Neural cell (in vitro differentiated cells): ENCODE measurements at regions not wholly inside any gene's neighbourhood (a gene's known extent, or its start where the extent isn't known, plus 50 kb on each side); places are given as distances from the start of the nearest gene placed in this dataset.

Experiments
- CTCF ChIP-seq: fragments of 450-650 bp; IDR thresholded peaks from 2 replicates; pipeline ENCODE4 v1.5.1; 2014; ENCODE audit warnings: antibody characterized with exemption, mild to moderate bottlenecking, moderate library complexity; ENCODE audit not compliant: poor library complexity, severe bottlenecking
- POLR2AphosphoS5 ChIP-seq: IDR thresholded peaks from 2 replicates; pipeline ENCODE4 v1.6.1; 2012
- TAF1 ChIP-seq: IDR thresholded peaks from 2 replicates; pipeline ENCODE4 v1.6.1; 2012; ENCODE audit warnings: low read depth

- TF ChIP-seq POLR2AphosphoS5 (no peak), TAF1 (no peak), CTCF (no peak)
Measured at GRCh38 chr16:6524501-6524900, 808.1 kb upstream of the RBFOX1 start.
